ENCODE measurements at regions not wholly inside any gene's neighbourhood (a gene's known extent, or its start where the extent isn't known, plus 50 kb on each side); places are given as distances from the start of the nearest gene placed in this dataset.

- no peak for DNase-seq
- no peaks in the 10 kb centered on the region for H3K27me3 Mint-ChIP-seq (ENCODE audit: unreplicated experiment)
- H3K9me3 Mint-ChIP-seq (ENCODE audit: unreplicated experiment): no peaks in the 10 kb centered on the region
- H3K36me3 Mint-ChIP-seq (ENCODE audit: unreplicated experiment): no peaks in the 10 kb centered on the region
- no peak overlapping the region for H3K4me3 Mint-ChIP-seq (ENCODE audit: unreplicated experiment)
- no peak overlapping the region for H3K27ac Mint-ChIP-seq (ENCODE audit: unreplicated experiment)
- no peak for TF ChIP-seq CTCF (IDR thresholded peaks at IDR 0.05; ENCODE audit: partially characterized antibody, unreplicated experiment)
- H3K4me1 Mint-ChIP-seq (ENCODE audit: low read depth, unreplicated experiment): no peaks in the 10 kb centered on the region
Measured at GRCh38 chr5:96529559-96529958, 96.5 kb upstream of the PCSK1 start.

- no peak for DNase-seq
- Mint-ChIP-seq H3K4me1 (ENCODE audit: low read depth, unreplicated experiment) (no peaks in the 10 kb centered on the region), H3K27ac (ENCODE audit: unreplicated experiment) (no peak overlapping the region), H3K27me3 (ENCODE audit: unreplicated experiment) (no peaks in the 10 kb centered on the region), H3K4me3 (ENCODE audit: unreplicated experiment) (no peak overlapping the region), H3K9me3 (ENCODE audit: unreplicated experiment) (no peaks in the 10 kb centered on the region), H3K36me3 (ENCODE audit: unreplicated experiment) (no peaks in the 10 kb centered on the region)
- TF ChIP-seq CTCF (IDR thresholded peaks at IDR 0.05; ENCODE audit: partially characterized antibody, unreplicated experiment): no peak
Measured at GRCh38 chr5:96530901-96531300, 97.9 kb upstream of the PCSK1 start.

GRCh38 chr5:96533371-96533770, 100.3 kb upstream of the PCSK1 start:
- Mint-ChIP-seq H3K36me3 (ENCODE audit: unreplicated experiment) (no peaks in the 10 kb centered on the region), H3K27me3 (ENCODE audit: unreplicated experiment) (no peaks in the 10 kb centered on the region), H3K4me1 (ENCODE audit: low read depth, unreplicated experiment) (no peaks in the 10 kb centered on the region), H3K9me3 (ENCODE audit: unreplicated experiment) (no peaks in the 10 kb centered on the region), H3K27ac (ENCODE audit: unreplicated experiment) (no peak overlapping the region), H3K4me3 (ENCODE audit: unreplicated experiment) (no peak overlapping the region)
- DNase-seq: no peak
- no peak for TF ChIP-seq CTCF (IDR thresholded peaks at IDR 0.05; ENCODE audit: partially characterized antibody, unreplicated experiment)

- TF ChIP-seq CTCF (IDR thresholded peaks at IDR 0.05; ENCODE audit: partially characterized antibody, unreplicated experiment): no peak
- Mint-ChIP-seq H3K9me3 (ENCODE audit: unreplicated experiment) (no peaks in the 10 kb centered on the region), H3K27ac (ENCODE audit: unreplicated experiment) (no peak overlapping the region), H3K4me1 (ENCODE audit: low read depth, unreplicated experiment) (no peaks in the 10 kb centered on the region), H3K27me3 (ENCODE audit: unreplicated experiment) (no peaks in the 10 kb centered on the region), H3K4me3 (ENCODE audit: unreplicated experiment) (no peak overlapping the region), H3K36me3 (ENCODE audit: unreplicated experiment) (no peaks in the 10 kb centered on the region)
- no peak for DNase-seq
Measured at GRCh38 chr5:96537386-96537785, 104.3 kb upstream of the PCSK1 start.

DNA sequence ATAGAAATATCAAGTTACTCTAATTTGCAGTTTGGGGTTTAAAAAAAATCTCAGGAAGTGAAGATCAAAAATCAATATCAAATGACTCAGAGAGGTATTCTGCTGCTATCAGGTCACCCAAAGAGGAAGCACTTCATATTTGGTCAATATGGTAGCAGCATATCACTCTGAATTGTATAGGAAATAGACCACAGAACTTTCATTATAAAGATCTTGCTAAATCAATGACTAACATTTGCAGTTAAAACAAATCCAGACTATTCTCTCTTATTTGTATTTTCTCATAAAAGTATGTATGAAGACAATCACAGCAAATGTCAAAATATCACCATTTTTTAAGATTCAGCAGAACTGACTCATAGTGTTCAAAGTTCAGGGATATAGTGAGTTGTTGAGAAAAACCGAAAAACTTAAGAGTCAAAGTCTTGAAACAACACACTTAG, 105.8 kb upstream of the PCSK1 start:
- Mint-ChIP-seq H3K27me3 (ENCODE audit: unreplicated experiment) (no peaks in the 10 kb centered on the region), H3K36me3 (ENCODE audit: unreplicated experiment) (no peaks in the 10 kb centered on the region), H3K4me1 (ENCODE audit: low read depth, unreplicated experiment) (no peaks in the 10 kb centered on the region), H3K27ac (ENCODE audit: unreplicated experiment) (no peak overlapping the region), H3K9me3 (ENCODE audit: unreplicated experiment) (no peaks in the 10 kb centered on the region), H3K4me3 (ENCODE audit: unreplicated experiment) (no peak overlapping the region)
- no peak for TF ChIP-seq CTCF (IDR thresholded peaks at IDR 0.05; ENCODE audit: partially characterized antibody, unreplicated experiment)
- no peak for DNase-seq
